Glutamatergic neuron (in vitro differentiated cells): ENCODE measurements at regions not wholly inside any gene's neighbourhood (a gene's known extent, or its start where the extent isn't known, plus 50 kb on each side); places are given as distances from the start of the nearest gene placed in this dataset.

Experiments
- DNase-seq: peaks from one replicate; pipeline ENCODE4 v3.0.0; 2022
- H3K27ac Mint-ChIP-seq: one replicate; pipeline ENCODE4 v1.8.0; 2020; ENCODE audit warnings: mild to moderate bottlenecking, mixed read lengths, inconsistent platforms; ENCODE audit not compliant: unreplicated experiment
- H3K27me3 Mint-ChIP-seq: one replicate; pipeline ENCODE4 v1.8.0; 2020; ENCODE audit warnings: mild to moderate bottlenecking, moderate library complexity, mixed read lengths, inconsistent platforms; ENCODE audit not compliant: unreplicated experiment
- H3K36me3 Mint-ChIP-seq: one replicate; pipeline ENCODE4 v1.8.0; 2020; ENCODE audit warnings: mild to moderate bottlenecking, mixed read lengths, inconsistent platforms; ENCODE audit not compliant: unreplicated experiment
- H3K4me1 Mint-ChIP-seq: one replicate; pipeline ENCODE4 v1.8.0; 2020; ENCODE audit warnings: mild to moderate bottlenecking, low read depth, mixed read lengths, inconsistent platforms; ENCODE audit not compliant: unreplicated experiment
- H3K4me3 Mint-ChIP-seq: one replicate; pipeline ENCODE4 v1.8.0; 2020; ENCODE audit warnings: mild to moderate bottlenecking, mixed read lengths, inconsistent platforms; ENCODE audit not compliant: unreplicated experiment
- H3K9me3 Mint-ChIP-seq: one replicate; pipeline ENCODE4 v1.8.0; 2020; ENCODE audit warnings: mild to moderate bottlenecking, moderate library complexity, mixed read lengths, inconsistent platforms; ENCODE audit not compliant: unreplicated experiment
- TF ChIP-seq, protein P1 (sequence below): fragments of 200-600 bp; sonication (generic); IDR thresholded peaks from one replicate; pipeline ENCODE4 v1.5.0; 2021; ENCODE audit not compliant: partially characterized antibody, unreplicated experiment

DNA sequence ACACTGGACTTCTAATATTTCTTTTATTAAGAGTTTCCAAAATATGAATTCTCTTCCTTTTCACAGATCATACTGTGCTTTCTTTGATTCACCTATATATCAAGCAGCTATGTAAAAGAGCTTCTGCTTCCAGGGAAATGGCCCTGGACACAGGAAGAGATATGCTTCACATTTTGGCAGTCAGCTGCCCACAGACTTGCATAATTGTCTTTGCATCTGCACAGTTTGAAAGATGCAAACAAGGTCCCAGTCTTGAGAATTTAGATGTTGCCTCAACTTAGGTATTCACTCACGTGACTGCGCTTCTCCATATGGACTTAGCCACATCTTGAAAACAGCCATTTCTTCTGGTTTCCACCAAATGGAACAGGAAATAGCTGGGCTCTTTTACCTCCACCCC, 92.3 kb upstream of the POU2AF2 start:
- no peak overlapping the region for H3K4me3 Mint-ChIP-seq
- DNase-seq = no peak
- peaks cover 2% of the 10 kb centered on the region for H3K27me3 Mint-ChIP-seq
- H3K9me3 Mint-ChIP-seq = no peaks in the 10 kb centered on the region
- no peaks in the 10 kb centered on the region for H3K36me3 Mint-ChIP-seq
- no peak overlapping the region for H3K27ac Mint-ChIP-seq
- no peaks in the 10 kb centered on the region for H3K4me1 Mint-ChIP-seq
- TF ChIP-seq, protein P1, sequence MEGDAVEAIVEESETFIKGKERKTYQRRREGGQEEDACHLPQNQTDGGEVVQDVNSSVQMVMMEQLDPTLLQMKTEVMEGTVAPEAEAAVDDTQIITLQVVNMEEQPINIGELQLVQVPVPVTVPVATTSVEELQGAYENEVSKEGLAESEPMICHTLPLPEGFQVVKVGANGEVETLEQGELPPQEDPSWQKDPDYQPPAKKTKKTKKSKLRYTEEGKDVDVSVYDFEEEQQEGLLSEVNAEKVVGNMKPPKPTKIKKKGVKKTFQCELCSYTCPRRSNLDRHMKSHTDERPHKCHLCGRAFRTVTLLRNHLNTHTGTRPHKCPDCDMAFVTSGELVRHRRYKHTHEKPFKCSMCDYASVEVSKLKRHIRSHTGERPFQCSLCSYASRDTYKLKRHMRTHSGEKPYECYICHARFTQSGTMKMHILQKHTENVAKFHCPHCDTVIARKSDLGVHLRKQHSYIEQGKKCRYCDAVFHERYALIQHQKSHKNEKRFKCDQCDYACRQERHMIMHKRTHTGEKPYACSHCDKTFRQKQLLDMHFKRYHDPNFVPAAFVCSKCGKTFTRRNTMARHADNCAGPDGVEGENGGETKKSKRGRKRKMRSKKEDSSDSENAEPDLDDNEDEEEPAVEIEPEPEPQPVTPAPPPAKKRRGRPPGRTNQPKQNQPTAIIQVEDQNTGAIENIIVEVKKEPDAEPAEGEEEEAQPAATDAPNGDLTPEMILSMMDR = no peak

DNA sequence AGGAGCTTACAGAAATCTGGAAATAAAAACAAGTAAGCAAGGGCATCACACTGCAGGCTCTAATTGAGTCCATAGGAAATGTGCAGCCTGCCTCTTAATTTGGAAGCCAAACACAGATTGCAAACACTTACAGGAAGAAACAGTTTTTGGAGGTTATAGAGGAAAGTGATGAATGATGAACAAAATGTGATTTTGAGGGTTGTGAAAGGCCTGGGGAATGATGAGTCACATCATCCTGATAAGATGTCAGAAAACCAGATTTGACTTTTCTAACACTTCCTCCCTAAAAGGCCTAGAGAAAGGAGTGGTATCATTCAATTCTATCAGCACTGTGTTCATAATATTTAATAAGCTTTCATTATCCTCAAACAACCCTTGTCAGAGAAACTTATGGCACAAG, 96.6 kb upstream of the POU2AF2 start:
- Mint-ChIP-seq H3K27ac (no peak overlapping the region), H3K27me3 (peaks cover 2% of the 10 kb centered on the region), H3K9me3 (no peaks in the 10 kb centered on the region), H3K4me1 (no peaks in the 10 kb centered on the region), H3K4me3 (no peak overlapping the region), H3K36me3 (no peaks in the 10 kb centered on the region)
- no peak for DNase-seq
- TF ChIP-seq, protein P1 = no peak

DNA sequence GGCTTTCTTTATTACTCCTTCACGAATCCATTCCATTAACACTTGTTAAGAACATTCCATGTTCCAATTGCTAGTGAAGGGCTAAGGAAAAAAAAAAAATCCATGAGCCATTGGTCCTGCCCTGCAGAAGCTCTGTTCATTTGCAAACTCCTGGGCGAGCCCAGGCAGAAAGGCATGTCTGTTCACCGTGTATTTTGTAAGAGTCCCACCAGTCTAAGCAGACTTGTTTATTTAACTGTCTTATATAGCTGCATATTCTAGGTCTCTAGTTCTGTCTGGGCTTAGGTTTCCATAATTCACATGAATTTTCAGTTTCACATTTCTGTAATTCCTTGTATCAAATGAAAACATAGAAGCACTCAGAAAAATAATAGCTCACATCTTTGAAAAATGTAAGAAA, 97.4 kb upstream of the POU2AF2 start:
- Mint-ChIP-seq H3K4me1 (no peaks in the 10 kb centered on the region), H3K36me3 (no peaks in the 10 kb centered on the region), H3K27me3 (peaks cover 2% of the 10 kb centered on the region), H3K4me3 (no peak overlapping the region), H3K27ac (no peak overlapping the region), H3K9me3 (no peaks in the 10 kb centered on the region)
- TF ChIP-seq, protein P1 = no peak
- no peak for DNase-seq

DNA sequence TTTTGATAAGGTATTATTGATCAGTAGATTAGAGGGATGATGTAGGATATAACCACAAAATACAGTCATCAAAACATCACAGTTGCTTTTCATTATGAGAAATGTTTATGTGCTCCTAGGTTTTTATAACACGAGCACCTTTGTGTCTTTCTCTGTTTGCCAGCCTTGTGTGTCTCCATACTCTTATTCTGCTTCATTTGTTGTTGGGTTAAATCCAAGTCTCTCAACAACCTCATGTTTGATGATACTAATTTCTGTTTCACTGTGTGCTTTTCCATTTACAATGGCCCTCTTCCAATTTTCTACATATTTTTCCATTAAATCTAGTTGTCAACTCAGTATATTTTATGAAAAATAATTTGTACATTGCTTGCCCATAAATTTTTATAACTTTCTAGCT, 107.7 kb upstream of the POU2AF2 start:
- TF ChIP-seq, protein P1 = no peak
- H3K4me1 Mint-ChIP-seq = peaks cover 10% of the 10 kb centered on the region
- no peaks in the 10 kb centered on the region for H3K36me3 Mint-ChIP-seq
- DNase-seq = no peak
- no peak overlapping the region for H3K4me3 Mint-ChIP-seq
- no peaks in the 10 kb centered on the region for H3K9me3 Mint-ChIP-seq
- no peak overlapping the region for H3K27ac Mint-ChIP-seq
- H3K27me3 Mint-ChIP-seq = no peaks in the 10 kb centered on the region

DNA sequence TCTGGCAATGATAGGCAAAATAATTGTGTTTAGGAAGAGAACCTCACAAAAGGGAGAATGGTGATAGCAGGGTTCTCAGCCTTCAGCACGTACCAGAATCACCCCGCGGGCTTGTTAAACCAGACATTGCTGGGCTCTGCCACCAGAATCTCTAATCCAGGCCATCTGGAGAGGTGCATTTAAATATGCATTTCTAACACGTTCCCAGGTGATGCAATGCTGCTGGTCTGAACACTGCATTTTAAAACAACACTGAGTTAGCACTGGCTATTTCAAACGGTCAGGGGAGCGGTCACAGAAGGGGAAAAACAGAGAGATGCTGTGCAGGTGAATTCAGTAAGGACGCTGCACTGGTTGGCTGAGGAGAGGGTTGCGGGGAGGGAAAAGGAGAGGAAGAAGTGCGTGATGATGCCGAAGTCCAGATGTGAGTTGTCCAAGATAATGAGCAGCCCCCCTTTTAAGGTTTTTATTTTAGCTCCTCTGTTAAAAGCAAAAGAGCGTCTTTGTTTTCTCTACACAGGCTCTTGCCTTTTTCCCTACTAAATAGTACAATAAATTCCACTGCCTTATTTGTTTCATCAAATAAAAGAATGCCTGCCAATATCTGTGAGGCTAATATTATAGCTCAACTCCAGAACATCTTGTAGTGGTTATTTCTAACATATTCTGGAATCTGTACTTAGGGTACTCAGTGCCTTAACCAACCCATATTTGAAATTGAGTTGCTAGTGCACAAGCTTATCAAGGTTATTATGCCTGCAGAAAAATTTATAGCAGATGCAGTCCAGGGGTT, 109.6 kb upstream of the POU2AF2 start:
- TF ChIP-seq, protein P1 = no peak
- DNase-seq = no peak
- Mint-ChIP-seq H3K9me3 (no peaks in the 10 kb centered on the region), H3K4me3 (no peak overlapping the region), H3K27me3 (no peaks in the 10 kb centered on the region), H3K36me3 (no peaks in the 10 kb centered on the region), H3K27ac (no peak overlapping the region), H3K4me1 (peaks cover 10% of the 10 kb centered on the region)
